GM13976 (cell line): ENCODE measurements at regions not wholly inside any gene's neighbourhood (a gene's known extent, or its start where the extent isn't known, plus 50 kb on each side); places are given as distances from the start of the nearest gene placed in this dataset.

Experiments
- DNase-seq: peaks from one replicate; pipeline ENCODE4 v3.0.0; 2012; ENCODE audit warnings: low spot score
- CTCF ChIP-seq: IDR thresholded peaks from 2 replicates; pipeline ENCODE4 v1.5.1; 2012; ENCODE audit warnings: borderline replicate concordance, mild to moderate bottlenecking; ENCODE audit not compliant: insufficient read depth; ENCODE audit errors: extremely low read depth, missing control alignments, control extremely low read depth
- in situ Hi-C: fragments of 300-500 bp; cut with MboI; formaldehyde crosslinking; loops from one replicate; pipeline ENCODE4 v1.12.0; 2022; ENCODE audit warnings: low sequenced_read_pairs, mixed read lengths, inconsistent platforms; ENCODE audit not compliant: unreplicated experiment

GRCh38 chr5:58185801-58186200, 274.1 kb downstream of the PLK2 start:
- in situ Hi-C loops: no loop called here
- no peak for DNase-seq
- no peak for TF ChIP-seq CTCF

- TF ChIP-seq CTCF: no peak
- no peak for DNase-seq
- in situ Hi-C loops: no loop called here
Observed at GRCh38 chr5:58185397-58185796, 274.5 kb downstream of the PLK2 start.

GRCh38 chr5:58184910-58185309, 275.0 kb downstream of the PLK2 start:
- in situ Hi-C loops: no loop called here
- no peak for TF ChIP-seq CTCF
- no peak for DNase-seq

GRCh38 chr5:58183786-58184085, 276.1 kb downstream of the PLK2 start:
- in situ Hi-C loops: no loop called here

GRCh38 chr5:58183078-58183785, 276.7 kb downstream of the PLK2 start:
- DNase-seq: no peak
- in situ Hi-C loops: no loop called here
- no peak for TF ChIP-seq CTCF

More at GRCh38 chr5:58183786-58184085, 276.1 kb downstream of the PLK2 start:
- no peak for TF ChIP-seq CTCF
- DNase-seq: no peak

GRCh38 chr5:58182287-58182841, 277.5 kb downstream of the PLK2 start:
- DNase-seq: no peak
- TF ChIP-seq CTCF: no peak
- in situ Hi-C loops: no loop called here
